ENCODE measurements at regions not wholly inside any gene's neighbourhood (a gene's known extent, or its start where the extent isn't known, plus 50 kb on each side); places are given as distances from the start of the nearest gene placed in this dataset.
A peak's percentile ranks its signal among the peaks of the same experiment; 100 is the strongest.

- TF ChIP-seq ZNF514 (tag by site-specific recombination; IDR thresholded peaks at IDR 0.05) (no peak), ZNF184 (tag by site-specific recombination; IDR thresholded peaks at IDR 0.05) (no peak)
Observed at GRCh38 chr6:2430612-2431011, 185.2 kb upstream of the GMDS start (continued).

- Histone ChIP-seq H3K4me3 (ENCODE audit: low read depth, low read length) (no peak overlapping the region), H3K27ac (ENCODE audit: extremely low read depth, low read depth, low read length) (no peak overlapping the region), H3K4me1 (ENCODE audit: control insufficient read depth, insufficient read depth, low read length) (no peaks in the 10 kb centered on the region), H3K9me3 (ENCODE audit: control insufficient read depth, insufficient read depth, low read depth, low read length) (no peaks in the 10 kb centered on the region), H3K36me3 (ENCODE audit: control insufficient read depth in 2 of 2, insufficient read depth in 1 of 2, low read length in 2 of 2) (no peaks in the 10 kb centered on the region)
- TF ChIP-seq ZNF223 (tag by site-specific recombination; IDR thresholded peaks at IDR 0.05) (no peak), EGR2 (tag by site-specific recombination; IDR thresholded peaks at IDR 0.05; ENCODE audit: low read depth) (0 out of 2 replicates have a peak, but pooled peaks have one; percentile 28), ZFHX2 (tag by site-specific recombination; conservative IDR thresholded peaks at IDR 0.05) (0 out of 2 replicates have a peak, but pooled peaks have one; percentile 17)
- TF ChIP-seq, protein P1, sequence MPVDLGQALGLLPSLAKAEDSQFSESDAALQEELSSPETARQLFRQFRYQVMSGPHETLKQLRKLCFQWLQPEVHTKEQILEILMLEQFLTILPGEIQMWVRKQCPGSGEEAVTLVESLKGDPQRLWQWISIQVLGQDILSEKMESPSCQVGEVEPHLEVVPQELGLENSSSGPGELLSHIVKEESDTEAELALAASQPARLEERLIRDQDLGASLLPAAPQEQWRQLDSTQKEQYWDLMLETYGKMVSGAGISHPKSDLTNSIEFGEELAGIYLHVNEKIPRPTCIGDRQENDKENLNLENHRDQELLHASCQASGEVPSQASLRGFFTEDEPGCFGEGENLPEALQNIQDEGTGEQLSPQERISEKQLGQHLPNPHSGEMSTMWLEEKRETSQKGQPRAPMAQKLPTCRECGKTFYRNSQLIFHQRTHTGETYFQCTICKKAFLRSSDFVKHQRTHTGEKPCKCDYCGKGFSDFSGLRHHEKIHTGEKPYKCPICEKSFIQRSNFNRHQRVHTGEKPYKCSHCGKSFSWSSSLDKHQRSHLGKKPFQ (tag by site-specific recombination; IDR thresholded peaks at IDR 0.05), result no peak
- ChIA-PET CTCF (no interaction called here), POLR2A (no interaction called here)
Observed at GRCh38 chr6:2429460-2429859, 184.1 kb upstream of the GMDS start.

GRCh38 chr6:2429032-2429431 lies 183.6 kb upstream of the GMDS start:
- Histone ChIP-seq H3K4me1 (ENCODE audit: control insufficient read depth, insufficient read depth, low read length) (no peaks in the 10 kb centered on the region), H3K36me3 (ENCODE audit: control insufficient read depth in 2 of 2, insufficient read depth in 1 of 2, low read length in 2 of 2) (no peaks in the 10 kb centered on the region), H3K27ac (ENCODE audit: extremely low read depth, low read depth, low read length) (no peak overlapping the region), H3K4me3 (ENCODE audit: low read depth, low read length) (no peak overlapping the region), H3K9me3 (ENCODE audit: control insufficient read depth, insufficient read depth, low read depth, low read length) (no peaks in the 10 kb centered on the region)
- ChIA-PET POLR2A (no interaction called here), CTCF (no interaction called here)
- no peak for TF ChIP-seq ZNF600 (tag by site-specific recombination; IDR thresholded peaks at IDR 0.05)
- TF ChIP-seq PRDM1 (tag by site-specific recombination; IDR thresholded peaks at IDR 0.05), result 0 out of 2 replicates have a peak, but pooled peaks have one; percentile 21
- TF ChIP-seq OVOL3 (tag by site-specific recombination; IDR thresholded peaks at IDR 0.05), result no peak
- TF ChIP-seq ZEB2 (tag by site-specific recombination; IDR thresholded peaks at IDR 0.05), result no peak
- TF ChIP-seq ZNF155 (tag by site-specific recombination; IDR thresholded peaks at IDR 0.05), result no peak
- peak; percentile 63 for TF ChIP-seq ZBTB17 (tag by site-specific recombination; IDR thresholded peaks at IDR 0.05)

GRCh38 chr6:2426561-2427340 lies 181.3 kb upstream of the GMDS start:
- no peaks in the 10 kb centered on the region for H3K36me3 ChIP-seq (ENCODE audit: control insufficient read depth in 2 of 2, insufficient read depth in 1 of 2, low read length in 2 of 2)
- TF ChIP-seq ZNF146 (tag by site-specific recombination; IDR thresholded peaks at IDR 0.05) (no peak), ZNF132 (tag by site-specific recombination; IDR thresholded peaks at IDR 0.05; ENCODE audit: borderline replicate concordance) (no peak), ELK4 (IDR thresholded peaks at IDR 0.05; ENCODE audit: borderline replicate concordance, low read depth, low read length) (no peak), ZNF529 (tag by site-specific recombination; IDR thresholded peaks at IDR 0.05; ENCODE audit: insufficient replicate concordance) (no peak), GFI1B (tag by site-specific recombination; IDR thresholded peaks at IDR 0.05) (no peak), GLIS1 (tag by site-specific recombination; IDR thresholded peaks at IDR 0.05) (no peak), ZNF768 (tag by site-specific recombination; IDR thresholded peaks at IDR 0.05) (no peak), ZNF830 (tag by site-specific recombination; IDR thresholded peaks at IDR 0.05; ENCODE audit: low read depth) (no peak), ZNF366 (tag by site-specific recombination; conservative IDR thresholded peaks at IDR 0.05) (no peak), ZNF600 (tag by site-specific recombination; IDR thresholded peaks at IDR 0.05) (no peak), ZEB2 (tag by site-specific recombination; IDR thresholded peaks at IDR 0.05) (no peak)
- TF ChIP-seq, protein P2, sequence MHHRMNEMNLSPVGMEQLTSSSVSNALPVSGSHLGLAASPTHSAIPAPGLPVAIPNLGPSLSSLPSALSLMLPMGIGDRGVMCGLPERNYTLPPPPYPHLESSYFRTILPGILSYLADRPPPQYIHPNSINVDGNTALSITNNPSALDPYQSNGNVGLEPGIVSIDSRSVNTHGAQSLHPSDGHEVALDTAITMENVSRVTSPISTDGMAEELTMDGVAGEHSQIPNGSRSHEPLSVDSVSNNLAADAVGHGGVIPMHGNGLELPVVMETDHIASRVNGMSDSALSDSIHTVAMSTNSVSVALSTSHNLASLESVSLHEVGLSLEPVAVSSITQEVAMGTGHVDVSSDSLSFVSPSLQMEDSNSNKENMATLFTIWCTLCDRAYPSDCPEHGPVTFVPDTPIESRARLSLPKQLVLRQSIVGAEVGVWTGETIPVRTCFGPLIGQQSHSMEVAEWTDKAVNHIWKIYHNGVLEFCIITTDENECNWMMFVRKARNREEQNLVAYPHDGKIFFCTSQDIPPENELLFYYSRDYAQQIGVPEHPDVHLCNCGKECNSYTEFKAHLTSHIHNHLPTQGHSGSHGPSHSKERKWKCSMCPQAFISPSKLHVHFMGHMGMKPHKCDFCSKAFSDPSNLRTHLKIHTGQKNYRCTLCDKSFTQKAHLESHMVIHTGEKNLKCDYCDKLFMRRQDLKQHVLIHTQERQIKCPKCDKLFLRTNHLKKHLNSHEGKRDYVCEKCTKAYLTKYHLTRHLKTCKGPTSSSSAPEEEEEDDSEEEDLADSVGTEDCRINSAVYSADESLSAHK (tag by site-specific recombination; IDR thresholded peaks at IDR 0.05), result no peak
- TF ChIP-seq, protein P3, sequence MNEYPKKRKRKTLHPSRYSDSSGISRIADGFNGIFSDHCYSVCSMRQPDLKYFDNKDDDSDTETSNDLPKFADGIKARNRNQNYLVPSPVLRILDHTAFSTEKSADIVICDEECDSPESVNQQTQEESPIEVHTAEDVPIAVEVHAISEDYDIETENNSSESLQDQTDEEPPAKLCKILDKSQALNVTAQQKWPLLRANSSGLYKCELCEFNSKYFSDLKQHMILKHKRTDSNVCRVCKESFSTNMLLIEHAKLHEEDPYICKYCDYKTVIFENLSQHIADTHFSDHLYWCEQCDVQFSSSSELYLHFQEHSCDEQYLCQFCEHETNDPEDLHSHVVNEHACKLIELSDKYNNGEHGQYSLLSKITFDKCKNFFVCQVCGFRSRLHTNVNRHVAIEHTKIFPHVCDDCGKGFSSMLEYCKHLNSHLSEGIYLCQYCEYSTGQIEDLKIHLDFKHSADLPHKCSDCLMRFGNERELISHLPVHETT (tag by site-specific recombination; IDR thresholded peaks at IDR 0.05), result no peak

More at GRCh38 chr6:2426561-2427340, 181.3 kb upstream of the GMDS start:
- Histone ChIP-seq H3K4me3 (ENCODE audit: low read depth, low read length) (no peak overlapping the region), H3K4me1 (ENCODE audit: control insufficient read depth, insufficient read depth, low read length) (no peaks in the 10 kb centered on the region), H3K9me3 (ENCODE audit: control insufficient read depth, insufficient read depth, low read depth, low read length) (no peaks in the 10 kb centered on the region), H3K27ac (ENCODE audit: extremely low read depth, low read depth, low read length) (no peak overlapping the region)
- CTCF ChIA-PET, result no interaction called here
- POLR2A ChIA-PET, result no interaction called here
